Aorta (tissue), 5 donors: ENCODE measurements at regions not wholly inside any gene's neighbourhood (a gene's known extent, or its start where the extent isn't known, plus 50 kb on each side); places are given as distances from the start of the nearest gene placed in this dataset.
A peak's percentile ranks its signal among the peaks of the same experiment; 100 is the strongest.
"Not testable (repeated sequence)": the region's sequence is repeated elsewhere in the genome, so short reads cannot be mapped to it uniquely, and the experiment has no call there.

Experiments
- ATAC-seq: fragments of 200-7000 bp; cut with Tn5 transposase; one replicate; pipeline ENCODE4 v1.9.1; 2022; ENCODE audit warnings: moderate library complexity; ENCODE audit not compliant: low FRiP score
- DNase-seq, 2 donors: peaks; one replicate each; pipeline ENCODE4 v3.0.0-alpha.2; 2020
- H3K27ac ChIP-seq, 2 donors: one replicate each; pipeline ENCODE4 v1.5.1; 2013; ENCODE audit warnings: low read length in 2 of 2, mild to moderate bottlenecking in 2 of 2, moderate library complexity in 2 of 2, control low read depth in 1 of 2, inconsistent platforms in 1 of 2, low read depth in 1 of 2
- H3K27me3 ChIP-seq, 2 donors: one replicate each; pipeline ENCODE4 v1.6.1; 2013; ENCODE audit warnings: control low read depth in 1 of 2, low read length in 1 of 2, mild to moderate bottlenecking in 1 of 2, moderate library complexity in 1 of 2; ENCODE audit not compliant: insufficient read depth in 2 of 2, control insufficient read depth in 1 of 2
- H3K36me3 ChIP-seq, 2 donors: one replicate each; pipeline ENCODE4 v1.6.1; 2013; ENCODE audit warnings: control low read depth in 1 of 2, low read length in 1 of 2, mild to moderate bottlenecking in 1 of 2; ENCODE audit not compliant: insufficient read depth in 2 of 2, control insufficient read depth in 1 of 2
- H3K4me1 ChIP-seq, 2 donors: one replicate each; pipeline ENCODE4 v1.6.1; 2013; ENCODE audit warnings: low read length in 2 of 2, control low read depth in 1 of 2, mild to moderate bottlenecking in 1 of 2, moderate library complexity in 1 of 2; ENCODE audit not compliant: insufficient read depth in 2 of 2, control insufficient read depth in 1 of 2
- H3K4me3 ChIP-seq, 2 donors: one replicate each; pipeline ENCODE4 v1.5.1; 2013; ENCODE audit warnings: low read length in 2 of 2, control low read depth in 1 of 2, mild to moderate bottlenecking in 1 of 2
- H3K9me3 ChIP-seq: one replicate; pipeline ENCODE4 v1.6.1; 2013; ENCODE audit warnings: mild to moderate bottlenecking, low read length; ENCODE audit not compliant: control insufficient read depth
- WGBS, 2 donors: extraction: QIAGEN DNeasy Blood & Tissue Kit; methylation state at CpG; one replicate each; pipeline ENCODE4 v1.1.7; 2013; 5-methylcytosine and 5-hydroxymethylcytosine counted together
- intact Hi-C, 2 donors: fragments of 100-400 bp; cut with DNase I; formaldehyde crosslinking; loops; one replicate each; pipeline versions ENCODE4 v1.14.2 to v1.15.0; 2022
- donor health status: healthy with polysubstance abuse.
- donor health status: Bipolar disorder and iron deficiency.
- donor health status: DM: no; HTN: no; CAD: no.
- donor health status: DM: no; HTN: no; CAD: no.
- donor health status: DM: yes; HTN: yes; CAD: no.

GRCh38 chr1:221602830-221603229 lies 139.1 kb downstream of the DUSP10 start:
- H3K36me3 ChIP-seq, result no peaks in the 10 kb centered on the region
- no peak overlapping the region for H3K4me3 ChIP-seq
- 82 to 85% methylated on average over 2 of the region's 2 CpGs for WGBS, 2 donors
- ATAC-seq, result no peak
- DNase-seq, result no peak
- no peak overlapping the region for H3K27ac ChIP-seq
- H3K4me1 ChIP-seq, result no peaks in the 10 kb centered on the region
- H3K27me3 ChIP-seq, result no peaks in the 10 kb centered on the region
- H3K9me3 ChIP-seq, result no peaks in the 10 kb centered on the region
- intact Hi-C loops, result no loop called here

- H3K36me3 ChIP-seq, intact Hi-C loops, DNase-seq, ATAC-seq, H3K9me3 ChIP-seq, H3K27me3 ChIP-seq, H3K27ac ChIP-seq, H3K4me1 ChIP-seq, H3K4me3 ChIP-seq: not testable (repeated sequence)
Measured at GRCh38 chr1:221604390-221604789, 137.5 kb downstream of the DUSP10 start.

GRCh38 chr1:221604948-221605347 lies 136.9 kb downstream of the DUSP10 start:
- Histone ChIP-seq H3K27me3 (no peaks in the 10 kb centered on the region), H3K36me3 (no peaks in the 10 kb centered on the region), H3K4me1 (no peaks in the 10 kb centered on the region), H3K4me3 (no peak overlapping the region), H3K27ac (no peak overlapping the region), H3K9me3 (no peaks in the 10 kb centered on the region)
- ATAC-seq (no peak), DNase-seq (no peak)
- intact Hi-C loops, result no loop called here

- no peaks in the 10 kb centered on the region for H3K4me1 ChIP-seq
- no peaks in the 10 kb centered on the region for H3K27me3 ChIP-seq
- no peaks in the 10 kb centered on the region for H3K9me3 ChIP-seq
- 80 to 87% methylated on average over 1 of the region's 1 CpG for WGBS, 2 donors
- intact Hi-C loops, result no loop called here
- ATAC-seq (no peak), DNase-seq (no peak)
- H3K4me3 ChIP-seq, result no peak overlapping the region
- no peaks in the 10 kb centered on the region for H3K36me3 ChIP-seq
- H3K27ac ChIP-seq, result no peak overlapping the region
Measured at GRCh38 chr1:221605569-221605968, 136.3 kb downstream of the DUSP10 start.

GRCh38 chr1:221606256-221606655 lies 135.6 kb downstream of the DUSP10 start:
- no peaks in the 10 kb centered on the region for H3K4me1 ChIP-seq
- no peak overlapping the region for H3K27ac ChIP-seq
- no peak overlapping the region for H3K4me3 ChIP-seq
- H3K36me3 ChIP-seq, result no peaks in the 10 kb centered on the region
- intact Hi-C loops, result no loop called here
- DNase-seq, result no peak
- ATAC-seq, result no peak
- no peaks in the 10 kb centered on the region for H3K9me3 ChIP-seq
- WGBS, 2 donors, result 62 to 75% methylated on average over 4 of the region's 4 CpGs
- no peaks in the 10 kb centered on the region for H3K27me3 ChIP-seq

GRCh38 chr1:221608835-221609320 lies 133.0 kb downstream of the DUSP10 start:
- no peaks in the 10 kb centered on the region for H3K36me3 ChIP-seq
- H3K4me1 ChIP-seq, result peaks cover 0 to 2% of the 10 kb centered on the region in 2 donors
- H3K27me3 ChIP-seq, result no peaks in the 10 kb centered on the region
- intact Hi-C loops, result no loop called here
- ATAC-seq, result no peak
- no peak overlapping the region for H3K4me3 ChIP-seq
- H3K9me3 ChIP-seq, result no peaks in the 10 kb centered on the region
- no peak overlapping the region for H3K27ac ChIP-seq
- no peak for DNase-seq

DNA sequence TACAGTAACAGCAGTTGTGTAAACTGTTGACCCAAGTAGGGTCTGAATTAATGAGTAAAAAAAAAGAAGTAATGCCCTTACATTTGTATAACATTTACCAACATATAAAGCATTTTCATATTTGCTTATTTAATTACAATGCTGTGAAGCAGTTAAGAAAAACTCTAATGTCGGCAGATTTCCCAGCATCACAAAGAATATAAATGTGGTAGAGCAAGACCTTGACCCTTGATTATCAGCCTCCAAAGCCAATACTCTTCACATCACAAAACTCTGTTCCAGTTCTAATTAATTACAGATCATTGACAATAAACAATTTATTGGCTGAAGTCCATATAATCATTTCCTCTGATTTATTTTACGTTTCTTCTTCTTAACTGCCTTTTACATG lies 130.2 kb downstream of the DUSP10 start:
- DNase-seq (no peak), ATAC-seq (no peak)
- Histone ChIP-seq H3K4me3 (no peak overlapping the region), H3K27me3 (no peaks in the 10 kb centered on the region), H3K36me3 (no peaks in the 10 kb centered on the region), H3K27ac (no peak overlapping the region), H3K9me3 (no peaks in the 10 kb centered on the region), H3K4me1 (peaks cover 0 to 2% of the 10 kb centered on the region in 2 donors)
- 24 to 67% methylated on average over 2 of the region's 2 CpGs for WGBS, 2 donors
- intact Hi-C loops, result no loop called here

DNA sequence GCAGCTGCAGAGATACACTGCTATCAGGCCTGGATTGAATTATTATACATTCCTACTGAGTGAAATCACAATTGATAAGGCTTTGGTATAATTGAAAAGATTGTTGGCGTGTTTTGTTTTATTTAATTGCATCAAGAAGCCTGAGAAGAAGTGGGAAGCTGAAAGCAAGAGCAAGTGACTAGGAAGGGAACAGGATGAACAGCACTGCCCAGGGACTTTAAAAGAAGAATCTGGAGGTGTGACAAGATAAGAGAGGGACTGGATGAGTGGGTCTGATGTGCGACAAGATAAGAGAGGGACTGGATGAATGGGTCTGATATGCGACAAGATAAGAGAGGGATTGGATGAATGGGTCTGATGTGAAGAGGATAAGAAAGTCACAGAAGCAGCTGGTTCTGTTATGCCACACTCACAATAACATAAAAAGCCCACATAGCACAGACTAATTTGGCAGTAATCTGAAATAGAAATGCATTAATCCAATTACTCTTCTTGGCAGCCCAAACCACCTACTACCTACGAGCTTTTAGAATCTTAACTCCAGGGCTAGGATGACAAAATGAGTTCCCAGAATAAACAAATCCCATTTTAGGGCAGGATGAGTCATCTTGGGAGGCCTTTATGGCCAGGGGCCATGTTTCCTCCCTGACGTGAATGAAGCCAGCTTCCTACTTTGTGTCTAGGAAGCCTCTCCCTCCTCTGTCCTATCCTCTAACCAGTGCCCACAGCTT lies 129.7 kb downstream of the DUSP10 start:
- Histone ChIP-seq H3K4me3 (no peak overlapping the region), H3K4me1 (peaks cover 0 to 2% of the 10 kb centered on the region in 2 donors), H3K36me3 (no peaks in the 10 kb centered on the region), H3K27me3 (no peaks in the 10 kb centered on the region), H3K9me3 (no peaks in the 10 kb centered on the region), H3K27ac (no peak overlapping the region)
- intact Hi-C loops, result no loop called here
- ATAC-seq, result peak; percentile 86
- peak; percentile 70 to 74 for DNase-seq
- 39 to 42% methylated on average over 5 of the region's 5 CpGs for WGBS, 2 donors

- 82 to 83% methylated on average over 5 of the region's 5 CpGs for WGBS, 2 donors
- ATAC-seq, result no peak
- H3K4me3 ChIP-seq, result no peak overlapping the region
- no peaks in the 10 kb centered on the region for H3K27me3 ChIP-seq
- no peaks in the 10 kb centered on the region for H3K36me3 ChIP-seq
- no peaks in the 10 kb centered on the region for H3K9me3 ChIP-seq
- intact Hi-C loops, result no loop called here
- H3K27ac ChIP-seq, result no peak overlapping the region
- DNase-seq, result no peak
- no peaks in the 10 kb centered on the region for H3K4me1 ChIP-seq
Measured at GRCh38 chr1:221620437-221621384, 121.2 kb downstream of the DUSP10 start.
